Stimulated activated CD8-positive, alpha-beta memory T cell treated with anti-CD3 and anti-CD28 coated beads, Interleukin-12 subunit alpha, Interleukin-12 subunit beta, amount 100 ng/mL, for 24 hours (primary cell): ENCODE measurements at regions not wholly inside any gene's neighbourhood (a gene's known extent, or its start where the extent isn't known, plus 50 kb on each side); places are given as distances from the start of the nearest gene placed in this dataset.
"Not testable (repeated sequence)": the region's sequence is repeated elsewhere in the genome, so short reads cannot be mapped to it uniquely, and the experiment has no call there.

Experiments used
- DNase-seq: peaks from one replicate; pipeline ENCODE4 v3.0.0-alpha.2; 2020; ENCODE audit errors: extremely low read depth

- DNase-seq, result no peak
Observed at GRCh38 chr2:2797797-2798196, 466.7 kb upstream of the MYT1L start.

- no peak for DNase-seq
Observed at GRCh38 chr2:2796207-2796606, 465.1 kb upstream of the MYT1L start.

GRCh38 chr2:2795438-2796091, 464.5 kb upstream of the MYT1L start:
- DNase-seq, result no peak

GRCh38 chr2:2793925-2794560, 463.0 kb upstream of the MYT1L start:
- no peak for DNase-seq

- DNase-seq, result no peak
Observed at GRCh38 chr2:2793514-2793913, 462.4 kb upstream of the MYT1L start.

GRCh38 chr2:2791606-2792005, 460.5 kb upstream of the MYT1L start:
- no peak for DNase-seq

GRCh38 chr2:2791031-2791430, 460.0 kb upstream of the MYT1L start:
- DNase-seq, result no peak

- no peak for DNase-seq
Observed at GRCh38 chr2:2788076-2788475, 457.0 kb upstream of the MYT1L start.

GRCh38 chr2:2787301-2787907, 456.3 kb upstream of the MYT1L start:
- DNase-seq, result no peak

- no peak for DNase-seq
Observed at GRCh38 chr2:2782007-2782406, 450.9 kb upstream of the MYT1L start.

GRCh38 chr2:2779727-2780126, 448.7 kb upstream of the MYT1L start:
- no peak for DNase-seq

- DNase-seq, result no peak
Observed at GRCh38 chr2:2777876-2778275, 446.8 kb upstream of the MYT1L start.

GRCh38 chr2:2777213-2777612, 446.1 kb upstream of the MYT1L start:
- DNase-seq, result no peak

GRCh38 chr2:2775018-2775417, 443.9 kb upstream of the MYT1L start:
- no peak for DNase-seq

- no peak for DNase-seq
Observed at GRCh38 chr2:2773692-2774091, 442.6 kb upstream of the MYT1L start.

- not testable (repeated sequence) for DNase-seq
Observed at GRCh38 chr2:2773080-2773479, 442.0 kb upstream of the MYT1L start.

- DNase-seq, result no peak
Observed at GRCh38 chr2:2771721-2772411, 440.8 kb upstream of the MYT1L start.

- DNase-seq, result no peak
Observed at GRCh38 chr2:2769481-2770431, 438.7 kb upstream of the MYT1L start.

- no peak for DNase-seq
Observed at GRCh38 chr2:2768476-2768875, 437.4 kb upstream of the MYT1L start.

GRCh38 chr2:2767837-2768236, 436.8 kb upstream of the MYT1L start:
- DNase-seq, result no peak

GRCh38 chr2:2765839-2766495, 434.9 kb upstream of the MYT1L start:
- DNase-seq, result no peak
